SKM-1 (cell line): ENCODE measurements at regions not wholly inside any gene's neighbourhood (a gene's known extent, or its start where the extent isn't known, plus 50 kb on each side); places are given as distances from the start of the nearest gene placed in this dataset.

Experiments used
- DNase-seq: peaks from one replicate; lab custom pipeline; 2025; ENCODE audit not compliant: unreplicated experiment; lab: John Stamatoyannopoulos, UW

GRCh38 chr9:12614488-12614887, 78.7 kb upstream of the TYRP1 start:
- DNase-seq = no peak

- DNase-seq = no peak
Measured at GRCh38 chr9:12618956-12619355, 74.2 kb upstream of the TYRP1 start.

GRCh38 chr9:12625844-12626243, 67.3 kb upstream of the TYRP1 start:
- DNase-seq = no peak

DNA sequence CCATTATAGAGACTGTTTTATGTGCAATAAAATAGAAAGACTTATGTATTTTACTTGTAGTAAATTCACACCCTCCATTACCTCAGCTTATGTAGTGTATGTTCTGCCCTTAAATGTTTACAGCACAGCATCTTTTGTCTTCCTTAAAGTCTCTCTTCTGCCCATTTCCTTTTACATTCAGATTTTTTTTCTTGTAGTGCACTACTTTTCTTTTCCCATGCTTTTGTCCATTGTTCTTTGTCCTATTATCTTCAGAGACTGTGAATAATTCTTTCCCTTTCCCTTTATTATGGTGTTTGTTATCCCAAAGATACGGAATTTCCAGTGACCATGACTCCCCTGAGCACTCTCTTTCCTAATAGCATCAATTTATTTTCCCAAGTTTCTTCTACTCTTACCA, 66.1 kb upstream of the TYRP1 start:
- DNase-seq = no peak

DNA sequence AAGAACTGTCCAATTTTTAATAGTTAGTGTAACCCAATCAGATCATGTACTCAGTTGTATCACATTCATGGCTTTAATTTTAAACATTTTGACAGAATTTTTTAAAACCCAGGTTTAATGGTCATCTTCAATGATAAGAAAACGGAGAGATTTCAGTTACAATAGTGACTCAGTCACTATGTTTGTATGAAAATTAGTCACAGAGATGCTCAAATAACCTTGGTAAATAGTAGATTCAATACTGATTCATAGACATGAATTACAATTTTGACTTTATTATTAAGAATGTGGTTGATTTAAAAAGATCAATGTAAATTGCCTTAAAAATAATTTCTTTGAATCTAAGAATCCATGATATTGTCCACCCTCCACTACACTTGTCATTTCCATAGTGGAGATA, 64.6 kb upstream of the TYRP1 start:
- DNase-seq = no peak

- DNase-seq = no peak
Measured at GRCh38 chr9:12629067-12629466, 64.1 kb upstream of the TYRP1 start.

- DNase-seq = no peak
Measured at GRCh38 chr9:12631866-12632265, 61.3 kb upstream of the TYRP1 start.

DNA sequence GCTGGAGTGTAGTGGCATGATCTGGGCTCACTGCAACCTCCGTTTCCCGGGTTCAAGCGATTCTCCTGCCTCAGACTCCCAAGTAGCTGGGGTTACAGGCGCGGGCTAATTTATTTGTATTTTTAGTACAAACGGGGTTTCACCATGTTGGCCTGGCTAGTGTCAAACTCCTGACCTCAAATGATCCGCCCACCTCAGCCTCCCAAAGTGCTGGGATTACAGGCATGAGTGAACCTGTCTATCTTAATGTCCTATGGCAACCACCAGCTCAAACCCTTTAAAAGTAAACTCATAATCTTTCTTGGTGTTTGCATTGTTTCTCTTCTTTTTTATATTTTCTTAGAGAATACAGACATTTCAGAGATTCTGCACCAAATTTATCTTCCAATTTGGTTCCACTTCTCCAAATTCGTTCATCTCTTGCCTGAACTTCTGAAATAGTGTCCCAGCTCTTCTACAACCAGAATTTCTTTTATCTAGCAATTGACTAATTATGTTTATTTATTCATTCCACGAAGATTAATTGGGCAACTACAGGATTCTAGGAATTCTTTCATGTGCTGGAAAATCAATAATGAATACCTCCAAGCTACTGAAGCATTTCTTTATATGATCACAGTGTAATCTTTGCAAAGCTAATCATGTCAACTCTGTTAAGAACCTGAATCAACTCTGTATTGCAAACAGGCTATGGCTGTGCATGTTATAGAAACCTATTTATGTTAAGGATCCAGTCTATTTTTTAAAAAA, 60.0 kb upstream of the TYRP1 start:
- no peak for DNase-seq

DNA sequence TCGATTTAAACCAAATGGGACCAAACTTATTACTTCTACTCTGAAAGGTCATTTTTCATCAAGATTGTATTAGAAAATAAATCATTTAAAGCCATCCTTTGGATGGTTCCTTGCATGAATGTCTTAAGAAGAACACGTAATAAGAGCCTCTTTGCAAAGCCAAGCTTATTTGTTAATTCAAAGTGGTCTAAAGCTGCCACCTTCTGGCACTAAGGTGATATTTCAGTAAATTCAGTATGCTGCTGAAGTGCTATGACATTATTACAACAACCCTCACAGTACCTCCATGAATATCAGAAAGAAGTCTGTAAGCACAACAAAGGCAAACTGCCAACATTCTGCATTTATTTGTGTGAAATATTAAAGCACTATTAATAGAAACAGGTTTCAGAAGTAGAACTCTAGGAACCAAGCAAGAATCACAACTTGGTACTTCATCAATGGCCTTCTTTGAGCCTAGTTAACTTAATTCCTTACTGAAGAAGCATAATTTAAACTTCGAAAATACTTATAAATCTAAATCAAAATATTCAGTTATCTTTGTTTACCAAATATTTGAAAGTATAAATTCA, 53.1 kb upstream of the TYRP1 start:
- DNase-seq = peak; percentile 6

DNA sequence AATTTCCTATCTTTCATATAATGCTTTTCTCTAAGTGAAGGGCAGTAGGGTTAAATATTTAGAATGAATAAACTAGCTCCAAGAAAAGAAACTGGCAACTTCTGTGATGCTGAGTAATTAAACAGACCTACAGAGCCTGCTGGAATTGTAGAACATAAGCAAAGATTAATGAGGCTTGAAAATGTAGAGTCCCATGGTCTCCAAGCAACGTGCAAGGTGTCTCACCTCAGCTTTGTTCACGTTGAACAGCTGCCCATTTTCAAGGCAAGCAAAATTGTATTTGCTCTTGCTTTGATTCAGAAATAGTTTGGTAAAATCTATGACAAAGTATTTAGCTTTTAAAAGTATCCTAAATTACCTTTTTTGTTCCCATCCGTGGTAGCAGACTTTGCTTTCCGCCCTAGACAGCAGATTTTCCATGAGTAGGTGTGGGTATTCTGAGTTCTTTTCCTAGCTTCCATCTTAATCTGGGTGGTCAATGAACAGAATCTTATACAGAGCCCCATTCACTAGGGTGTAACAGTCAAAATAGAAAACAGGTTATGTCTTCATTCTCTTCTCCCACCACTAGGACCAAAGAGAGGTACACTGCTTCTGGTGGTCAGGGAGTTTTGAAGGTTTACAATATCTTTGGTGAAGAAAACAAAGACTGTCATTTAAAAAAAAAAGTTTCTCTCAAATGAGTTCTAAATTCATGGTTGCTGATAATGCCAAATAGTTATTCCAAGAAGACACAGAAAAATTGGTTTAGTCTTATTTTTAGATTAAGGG, 52.1 kb upstream of the TYRP1 start:
- DNase-seq = no peak
